Uterus (tissue), 3 donors: ENCODE measurements at regions not wholly inside any gene's neighbourhood (a gene's known extent, or its start where the extent isn't known, plus 50 kb on each side); places are given as distances from the start of the nearest gene placed in this dataset.

ENCODE experiments used
- DNase-seq, 2 donors: peaks; one replicate each; pipeline ENCODE4 v3.0.0-alpha.2; 2019 to 2020
- H3K27ac ChIP-seq, 2 donors: fragments of 200-600 bp; sonication (generic); 1 replicate in 1 of 2; 2 replicates in 1 of 2; pipeline ENCODE4 v1.5.1; 2016 to 2018
- H3K27me3 ChIP-seq, 2 donors: fragments of 200-600 bp; sonication (generic); one replicate each; pipeline ENCODE4 v1.5.1; 2018 to 2019; ENCODE audit warnings: control low read depth in 1 of 2
- H3K36me3 ChIP-seq, 2 donors: fragments of 200-600 bp; sonication (generic); one replicate each; pipeline ENCODE4 v1.5.1; 2019; ENCODE audit warnings: control low read depth in 1 of 2
- H3K4me1 ChIP-seq, 2 donors: fragments of 200-600 bp; sonication (generic); one replicate each; pipeline ENCODE4 v1.5.1; 2018 to 2019; ENCODE audit warnings: control low read depth in 1 of 2
- H3K4me3 ChIP-seq, 2 donors: fragments of 200-600 bp; sonication (generic); 1 replicate in 1 of 2; 2 replicates in 1 of 2; pipeline ENCODE4 v1.5.1; 2018 to 2019; ENCODE audit warnings: mild to moderate bottlenecking in 1 of 2
- H3K9me3 ChIP-seq, 2 donors: fragments of 200-600 bp; sonication (generic); one replicate each; pipeline ENCODE4 v1.5.1; 2019; ENCODE audit warnings: control low read depth in 1 of 2
- POLR2A ChIP-seq, 2 donors: fragments of 450-650 bp; IDR thresholded peaks; one replicate each; pipeline ENCODE4 v1.6.1; 2016; ENCODE audit warnings: antibody characterized with exemption in 2 of 2, mild to moderate bottlenecking in 1 of 2, moderate library complexity in 1 of 2
- intact Hi-C: fragments of 100-400 bp; cut with DNase I; formaldehyde crosslinking; loops from one replicate; pipeline ENCODE4 v1.15.1; 2023; ENCODE audit warnings: low total_unique reads
- TF ChIP-seq, protein P1 (sequence below), 4 experiments: fragments of 200-600 bp in 2 of 4; fragments of 450-650 bp in 2 of 4; sonication (generic) in 2 of 4; IDR thresholded peaks; one replicate each; pipeline ENCODE4 v1.5.1; 2016 to 2019; ENCODE audit warnings: antibody characterized with exemption in 4 of 4, mild to moderate bottlenecking in 2 of 4, moderate library complexity in 1 of 4
- donor health status: DM: yes; HTN: yes; CAD: no.

- H3K4me1 ChIP-seq, result peaks cover 0 to 7% of the 10 kb centered on the region in 2 donors
- no peak for DNase-seq
- no peaks in the 10 kb centered on the region for H3K9me3 ChIP-seq
- H3K27ac ChIP-seq, result no peak overlapping the region
- intact Hi-C loops, result no loop called here
- TF ChIP-seq, protein P1, sequence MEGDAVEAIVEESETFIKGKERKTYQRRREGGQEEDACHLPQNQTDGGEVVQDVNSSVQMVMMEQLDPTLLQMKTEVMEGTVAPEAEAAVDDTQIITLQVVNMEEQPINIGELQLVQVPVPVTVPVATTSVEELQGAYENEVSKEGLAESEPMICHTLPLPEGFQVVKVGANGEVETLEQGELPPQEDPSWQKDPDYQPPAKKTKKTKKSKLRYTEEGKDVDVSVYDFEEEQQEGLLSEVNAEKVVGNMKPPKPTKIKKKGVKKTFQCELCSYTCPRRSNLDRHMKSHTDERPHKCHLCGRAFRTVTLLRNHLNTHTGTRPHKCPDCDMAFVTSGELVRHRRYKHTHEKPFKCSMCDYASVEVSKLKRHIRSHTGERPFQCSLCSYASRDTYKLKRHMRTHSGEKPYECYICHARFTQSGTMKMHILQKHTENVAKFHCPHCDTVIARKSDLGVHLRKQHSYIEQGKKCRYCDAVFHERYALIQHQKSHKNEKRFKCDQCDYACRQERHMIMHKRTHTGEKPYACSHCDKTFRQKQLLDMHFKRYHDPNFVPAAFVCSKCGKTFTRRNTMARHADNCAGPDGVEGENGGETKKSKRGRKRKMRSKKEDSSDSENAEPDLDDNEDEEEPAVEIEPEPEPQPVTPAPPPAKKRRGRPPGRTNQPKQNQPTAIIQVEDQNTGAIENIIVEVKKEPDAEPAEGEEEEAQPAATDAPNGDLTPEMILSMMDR (IDR thresholded peaks at IDR 0.05), result no peak
- TF ChIP-seq POLR2A (IDR thresholded peaks at IDR 0.05), result no peak
- no peaks in the 10 kb centered on the region for H3K27me3 ChIP-seq
- H3K4me3 ChIP-seq, result no peak overlapping the region
- no peaks in the 10 kb centered on the region for H3K36me3 ChIP-seq
Measured at GRCh38 chr9:86682240-86682639, 265.1 kb downstream of the GAS1 start.

DNA sequence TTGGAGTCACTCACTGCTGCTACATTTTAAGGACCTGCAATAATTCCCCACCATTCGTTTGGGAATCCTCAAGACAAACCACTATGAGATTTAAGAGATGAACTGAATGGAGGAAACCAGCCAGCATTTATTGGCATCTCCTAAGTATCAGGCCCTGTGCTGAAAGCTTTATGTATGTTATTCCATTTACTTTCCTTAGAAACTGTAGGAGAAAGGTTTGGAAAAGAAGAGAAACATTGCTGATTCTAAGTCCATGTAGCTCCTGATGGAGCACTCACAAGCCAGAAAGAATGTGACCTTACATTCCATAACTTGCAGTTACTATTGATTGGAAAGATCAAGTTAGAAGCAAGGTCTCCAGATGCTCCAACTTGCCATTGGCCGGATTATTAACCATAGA is 267.4 kb downstream of the GAS1 start:
- H3K4me3 ChIP-seq, result no peak overlapping the region
- no peak for TF ChIP-seq POLR2A (IDR thresholded peaks at IDR 0.05)
- TF ChIP-seq, protein P1 (IDR thresholded peaks at IDR 0.05), result no peak
- no peaks in the 10 kb centered on the region for H3K9me3 ChIP-seq
- H3K27me3 ChIP-seq, result no peaks in the 10 kb centered on the region
- no peaks in the 10 kb centered on the region for H3K36me3 ChIP-seq
- no peak for DNase-seq
- H3K4me1 ChIP-seq, result peaks cover 0 to 7% of the 10 kb centered on the region in 2 donors
- intact Hi-C loops, result no loop called here
- no peak overlapping the region for H3K27ac ChIP-seq

DNA sequence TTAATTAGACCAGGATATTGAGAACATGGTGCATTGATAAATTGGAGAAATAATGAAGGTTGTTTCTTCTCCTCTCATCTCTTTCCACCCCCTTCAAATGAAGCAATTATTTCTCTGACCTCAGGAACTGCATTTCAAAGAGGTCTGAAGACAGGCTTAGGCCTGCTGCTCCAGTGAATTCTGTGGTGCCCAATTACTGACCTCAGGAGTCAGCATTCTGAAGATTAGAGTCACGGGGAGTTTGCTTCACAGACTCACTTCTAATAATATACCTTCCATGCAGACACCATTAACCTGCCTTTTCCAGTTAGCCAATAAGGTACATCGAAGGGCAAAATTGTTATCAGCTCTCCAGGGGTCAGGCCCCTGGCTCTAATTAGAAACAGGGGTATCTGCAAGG is 270.9 kb downstream of the GAS1 start:
- H3K27me3 ChIP-seq, result no peaks in the 10 kb centered on the region
- H3K4me3 ChIP-seq, result no peak overlapping the region
- TF ChIP-seq, protein P1 (IDR thresholded peaks at IDR 0.05), result no peak
- intact Hi-C loops, result no loop called here
- no peaks in the 10 kb centered on the region for H3K36me3 ChIP-seq
- no peaks in the 10 kb centered on the region for H3K4me1 ChIP-seq
- no peaks in the 10 kb centered on the region for H3K9me3 ChIP-seq
- H3K27ac ChIP-seq, result no peak overlapping the region
- DNase-seq, result no peak

GRCh38 chr9:86675805-86676204 is 271.5 kb downstream of the GAS1 start:
- TF ChIP-seq POLR2A (IDR thresholded peaks at IDR 0.05), result no peak
- TF ChIP-seq, protein P1 (IDR thresholded peaks at IDR 0.05), result no peak
- Histone ChIP-seq H3K4me3 (no peak overlapping the region), H3K9me3 (no peaks in the 10 kb centered on the region), H3K4me1 (no peaks in the 10 kb centered on the region), H3K36me3 (no peaks in the 10 kb centered on the region), H3K27me3 (no peaks in the 10 kb centered on the region), H3K27ac (no peak overlapping the region)
- intact Hi-C loops, result no loop called here
- no peak for DNase-seq

DNA sequence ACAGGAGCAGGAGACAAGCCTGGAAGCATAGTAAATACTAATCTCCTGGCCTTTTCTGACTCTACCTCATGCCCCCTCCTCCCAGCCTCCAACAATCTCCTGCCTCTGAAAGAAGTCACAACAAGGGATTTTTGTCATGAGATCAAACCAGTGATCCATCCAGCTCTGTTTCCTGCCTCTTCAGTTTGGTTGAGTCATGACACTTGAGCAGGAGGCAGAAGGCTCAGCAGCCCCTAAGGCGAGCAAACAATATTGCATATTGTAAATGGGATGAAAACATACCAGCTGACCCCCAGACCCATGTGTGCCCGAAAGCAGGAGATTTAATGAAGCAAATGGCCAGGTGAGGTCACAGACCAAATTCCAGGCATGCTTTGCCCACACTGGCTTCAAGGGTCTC is 272.8 kb downstream of the GAS1 start:
- no peaks in the 10 kb centered on the region for H3K9me3 ChIP-seq

More for the DNA sequence above, 272.8 kb downstream of the GAS1 start:
- no peaks in the 10 kb centered on the region for H3K27me3 ChIP-seq
- no peaks in the 10 kb centered on the region for H3K4me1 ChIP-seq
- no peak overlapping the region for H3K27ac ChIP-seq
- no peak for DNase-seq
- no peak for TF ChIP-seq POLR2A (IDR thresholded peaks at IDR 0.05)
- TF ChIP-seq, protein P1 (IDR thresholded peaks at IDR 0.05), result no peak
- H3K4me3 ChIP-seq, result no peak overlapping the region
- intact Hi-C loops, result no loop called here
- no peaks in the 10 kb centered on the region for H3K36me3 ChIP-seq
